Astrocyte (in vitro differentiated cells and primary cell): ENCODE measurements at regions not wholly inside any gene's neighbourhood (a gene's known extent, or its start where the extent isn't known, plus 50 kb on each side); places are given as distances from the start of the nearest gene placed in this dataset.

Experiments used
- DNase-seq: peaks from one replicate; pipeline ENCODE4 v3.0.0-alpha.2; 2010; ENCODE audit warnings: low read depth
- FAIRE-seq: peaks from 2 replicates; lab custom pipeline; 2011; peaks lifted over from hg19 to GRCh38; lab: Jason Lieb, UNC
- H2AFZ ChIP-seq: 2 replicates; pipeline ENCODE4 v1.6.0; 2012; ENCODE audit warnings: low read depth, low read length, inconsistent platforms
- H3K27ac ChIP-seq: 2 replicates; pipeline ENCODE4 v1.5.1; 2011; ENCODE audit warnings: low read depth, low read length, inconsistent platforms
- H3K27me3 ChIP-seq: 2 replicates; pipeline ENCODE4 v1.6.0; 2011; ENCODE audit warnings: low read length, inconsistent platforms; ENCODE audit not compliant: insufficient read depth
- H3K36me3 ChIP-seq: 2 replicates; pipeline ENCODE4 v1.5.1; 2011; ENCODE audit warnings: low read length, inconsistent platforms; ENCODE audit not compliant: insufficient read depth
- H3K4me1 ChIP-seq: 2 replicates; pipeline ENCODE4 v1.5.1; 2011; ENCODE audit warnings: low read length, inconsistent platforms; ENCODE audit not compliant: insufficient read depth
- H3K4me2 ChIP-seq: 2 replicates; pipeline ENCODE4 v1.6.0; 2012; ENCODE audit warnings: low read length, inconsistent platforms
- H3K4me3 ChIP-seq: 2 replicates; pipeline ENCODE4 v1.5.1; 2011; ENCODE audit warnings: low read depth, mild to moderate bottlenecking, low read length, inconsistent platforms; ENCODE audit not compliant: insufficient read depth
- H3K79me2 ChIP-seq: 2 replicates; pipeline ENCODE4 v1.6.0; 2012; ENCODE audit warnings: mild to moderate bottlenecking, low read length, inconsistent platforms; ENCODE audit not compliant: insufficient read depth
- H3K9ac ChIP-seq: 2 replicates; pipeline ENCODE4 v1.6.0; 2012; ENCODE audit warnings: mild to moderate bottlenecking, low read length, inconsistent platforms
- H3K9me3 ChIP-seq: 2 replicates; pipeline ENCODE4 v1.5.1; 2012; ENCODE audit warnings: low read depth, mild to moderate bottlenecking, low read length, inconsistent platforms; ENCODE audit not compliant: insufficient read depth
- H4K20me1 ChIP-seq: 2 replicates; pipeline ENCODE4 v1.6.0; 2012; ENCODE audit warnings: low read length, inconsistent platforms; ENCODE audit not compliant: insufficient read depth
- H3K27ac Mint-ChIP-seq: one replicate; pipeline ENCODE4 v1.8.0; 2021; ENCODE audit warnings: mild to moderate bottlenecking, mixed read lengths; ENCODE audit not compliant: unreplicated experiment
- H3K27me3 Mint-ChIP-seq: one replicate; pipeline ENCODE4 v1.8.0; 2021; ENCODE audit warnings: low read depth, mixed read lengths; ENCODE audit not compliant: unreplicated experiment
- H3K36me3 Mint-ChIP-seq: one replicate; pipeline ENCODE4 v1.8.0; 2021; ENCODE audit warnings: low read depth, mixed read lengths; ENCODE audit not compliant: unreplicated experiment
- H3K4me1 Mint-ChIP-seq: one replicate; pipeline ENCODE4 v1.8.0; 2021; ENCODE audit warnings: low read depth, mixed read lengths; ENCODE audit not compliant: unreplicated experiment
- H3K4me3 Mint-ChIP-seq: one replicate; pipeline ENCODE4 v1.8.0; 2021; ENCODE audit warnings: mild to moderate bottlenecking, moderate library complexity, mixed read lengths; ENCODE audit not compliant: unreplicated experiment
- H3K9me3 Mint-ChIP-seq: one replicate; pipeline ENCODE4 v1.8.0; 2021; ENCODE audit warnings: mild to moderate bottlenecking, mixed read lengths; ENCODE audit not compliant: unreplicated experiment
- EZH2 ChIP-seq: IDR thresholded peaks from 2 replicates; pipeline ENCODE4 v1.6.1; 2012; ENCODE audit warnings: mild to moderate bottlenecking, low read length, inconsistent platforms; ENCODE audit not compliant: insufficient read depth
- TF ChIP-seq, protein P1 (sequence below): IDR thresholded peaks from 2 replicates; pipeline ENCODE4 v1.5.1; 2011; ENCODE audit warnings: low read depth, mild to moderate bottlenecking, inconsistent platforms, low read length, moderate library complexity; ENCODE audit not compliant: insufficient read depth

DNA sequence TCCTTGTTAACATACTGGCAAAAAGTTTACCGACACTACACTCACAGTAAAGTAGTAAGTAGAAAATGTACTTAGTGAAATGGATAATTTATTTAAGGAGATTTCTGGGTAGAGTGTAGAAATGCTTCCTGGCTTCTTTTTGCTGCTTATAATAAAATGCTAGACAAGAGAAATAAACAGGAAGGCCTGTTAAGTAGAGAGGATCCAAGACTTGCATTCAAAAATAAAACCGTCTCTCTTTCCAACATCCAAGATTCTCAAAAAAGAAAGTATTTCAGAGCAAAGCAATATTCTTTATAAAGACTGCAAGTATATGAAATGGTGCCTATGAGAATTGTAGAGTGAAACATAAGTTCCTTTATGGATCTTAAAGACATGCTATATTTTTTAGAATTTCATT is 77.0 kb upstream of the CNTN6 start:
- Histone ChIP-seq H3K79me2 (no peaks in the 10 kb centered on the region), H3K9me3 (no peaks in the 10 kb centered on the region)

DNA sequence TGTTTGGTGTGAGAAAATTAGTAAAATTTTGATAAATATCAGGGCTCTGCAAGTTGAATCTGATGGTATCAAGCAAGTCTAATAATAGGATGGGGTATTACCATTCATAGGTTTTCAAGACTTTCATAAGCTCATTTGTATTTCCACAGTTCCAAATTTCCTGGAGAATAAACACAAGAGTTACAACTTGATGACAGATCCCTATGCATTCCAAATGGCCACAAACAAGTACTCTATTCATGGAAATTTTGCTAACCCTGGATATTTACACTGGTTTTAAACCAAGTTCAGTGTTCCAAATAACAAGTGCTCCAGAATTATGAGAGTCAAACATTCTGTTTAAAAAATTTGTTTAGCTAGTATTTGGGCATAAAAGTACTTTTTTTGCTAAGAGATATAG is 75.0 kb upstream of the CNTN6 start:
- no peaks in the 10 kb centered on the region for H3K4me1 Mint-ChIP-seq
- H2AFZ ChIP-seq, result no peak overlapping the region
- no peak overlapping the region for H3K27ac Mint-ChIP-seq
- no peaks in the 10 kb centered on the region for H3K36me3 Mint-ChIP-seq
- H3K9ac ChIP-seq, result no peak overlapping the region
- no peak overlapping the region for H3K4me3 ChIP-seq
- no peak overlapping the region for H3K4me2 ChIP-seq
- FAIRE-seq, result no peak
- H3K4me1 ChIP-seq, result no peaks in the 10 kb centered on the region
- no peaks in the 10 kb centered on the region for H3K79me2 ChIP-seq
- H3K4me3 Mint-ChIP-seq, result no peak overlapping the region
- H3K27ac ChIP-seq, result no peak overlapping the region
- TF ChIP-seq, protein P1, sequence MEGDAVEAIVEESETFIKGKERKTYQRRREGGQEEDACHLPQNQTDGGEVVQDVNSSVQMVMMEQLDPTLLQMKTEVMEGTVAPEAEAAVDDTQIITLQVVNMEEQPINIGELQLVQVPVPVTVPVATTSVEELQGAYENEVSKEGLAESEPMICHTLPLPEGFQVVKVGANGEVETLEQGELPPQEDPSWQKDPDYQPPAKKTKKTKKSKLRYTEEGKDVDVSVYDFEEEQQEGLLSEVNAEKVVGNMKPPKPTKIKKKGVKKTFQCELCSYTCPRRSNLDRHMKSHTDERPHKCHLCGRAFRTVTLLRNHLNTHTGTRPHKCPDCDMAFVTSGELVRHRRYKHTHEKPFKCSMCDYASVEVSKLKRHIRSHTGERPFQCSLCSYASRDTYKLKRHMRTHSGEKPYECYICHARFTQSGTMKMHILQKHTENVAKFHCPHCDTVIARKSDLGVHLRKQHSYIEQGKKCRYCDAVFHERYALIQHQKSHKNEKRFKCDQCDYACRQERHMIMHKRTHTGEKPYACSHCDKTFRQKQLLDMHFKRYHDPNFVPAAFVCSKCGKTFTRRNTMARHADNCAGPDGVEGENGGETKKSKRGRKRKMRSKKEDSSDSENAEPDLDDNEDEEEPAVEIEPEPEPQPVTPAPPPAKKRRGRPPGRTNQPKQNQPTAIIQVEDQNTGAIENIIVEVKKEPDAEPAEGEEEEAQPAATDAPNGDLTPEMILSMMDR, result no peak
- TF ChIP-seq EZH2, result no peak
- H4K20me1 ChIP-seq, result no peaks in the 10 kb centered on the region
- H3K9me3 ChIP-seq, result no peaks in the 10 kb centered on the region
- no peaks in the 10 kb centered on the region for H3K27me3 ChIP-seq
- H3K36me3 ChIP-seq, result no peaks in the 10 kb centered on the region
- no peaks in the 10 kb centered on the region for H3K27me3 Mint-ChIP-seq
- H3K9me3 Mint-ChIP-seq, result peaks cover 3% of the 10 kb centered on the region
- DNase-seq, result no peak

More for the DNA sequence above, 77.0 kb upstream of the CNTN6 start:
- Histone ChIP-seq H3K4me1 (no peaks in the 10 kb centered on the region), H2AFZ (no peak overlapping the region), H3K36me3 (no peaks in the 10 kb centered on the region), H3K9ac (no peak overlapping the region), H3K27me3 (no peaks in the 10 kb centered on the region), H3K27ac (no peak overlapping the region), H3K4me3 (no peak overlapping the region), H3K4me2 (no peak overlapping the region), H4K20me1 (no peaks in the 10 kb centered on the region)
- H3K27ac Mint-ChIP-seq, result no peak overlapping the region
- no peaks in the 10 kb centered on the region for H3K4me1 Mint-ChIP-seq
- no peak overlapping the region for H3K4me3 Mint-ChIP-seq
- H3K36me3 Mint-ChIP-seq, result no peaks in the 10 kb centered on the region
- TF ChIP-seq, protein P1, result no peak
- no peak for TF ChIP-seq EZH2
- no peaks in the 10 kb centered on the region for H3K27me3 Mint-ChIP-seq
- no peak for FAIRE-seq
- H3K9me3 Mint-ChIP-seq, result peaks cover 3% of the 10 kb centered on the region
- DNase-seq, result no peak

DNA sequence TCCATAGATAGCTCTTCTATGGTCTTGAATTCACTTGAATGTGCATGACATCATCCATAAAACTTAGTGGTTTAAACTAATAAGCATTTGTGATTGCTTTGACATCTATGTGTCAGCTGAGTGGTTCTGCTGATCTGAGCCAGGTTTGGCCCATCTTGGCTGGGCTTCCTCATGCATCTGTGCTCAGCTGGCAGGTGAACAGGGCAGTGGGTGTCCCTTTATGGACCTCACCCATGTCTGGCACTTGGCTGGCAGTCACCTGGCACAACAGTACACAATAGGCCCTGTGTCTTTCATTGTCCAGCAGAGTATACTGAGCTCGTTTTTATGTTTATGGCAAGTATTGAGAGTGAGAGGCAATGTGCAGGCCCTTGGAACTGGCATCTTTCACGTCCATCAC is 73.7 kb upstream of the CNTN6 start:
- H3K27me3 ChIP-seq, result no peaks in the 10 kb centered on the region
- no peak overlapping the region for H2AFZ ChIP-seq
- Mint-ChIP-seq H3K27me3 (no peaks in the 10 kb centered on the region), H3K36me3 (no peaks in the 10 kb centered on the region), H3K4me1 (no peaks in the 10 kb centered on the region), H3K27ac (no peak overlapping the region), H3K4me3 (no peak overlapping the region), H3K9me3 (peaks cover 4% of the 10 kb centered on the region)
- FAIRE-seq, result no peak
- no peaks in the 10 kb centered on the region for H4K20me1 ChIP-seq
- no peak overlapping the region for H3K4me2 ChIP-seq
- H3K4me1 ChIP-seq, result no peaks in the 10 kb centered on the region
- H3K4me3 ChIP-seq, result no peak overlapping the region
- TF ChIP-seq EZH2, result no peak
- TF ChIP-seq, protein P1, result no peak
- no peak overlapping the region for H3K9ac ChIP-seq
- no peaks in the 10 kb centered on the region for H3K36me3 ChIP-seq
- DNase-seq, result no peak
- no peaks in the 10 kb centered on the region for H3K9me3 ChIP-seq
- no peak overlapping the region for H3K27ac ChIP-seq
- H3K79me2 ChIP-seq, result no peaks in the 10 kb centered on the region
